D721Med (cell line): ENCODE measurements at regions not wholly inside any gene's neighbourhood (a gene's known extent, or its start where the extent isn't known, plus 50 kb on each side); places are given as distances from the start of the nearest gene placed in this dataset.

Experiments used
- DNase-seq: peaks from one replicate; pipeline ENCODE4 v3.0.0; 2011; ENCODE audit warnings: low spot score; ENCODE audit not compliant: insufficient read length
- FAIRE-seq: peaks from 2 replicates; lab custom pipeline; 2011; peaks lifted over from hg19 to GRCh38; lab: Jason Lieb, UNC
- CTCF ChIP-seq: IDR thresholded peaks from 2 replicates; pipeline ENCODE4 v1.5.1; 2012; ENCODE audit warnings: mild to moderate bottlenecking, control low read depth; ENCODE audit not compliant: insufficient read depth; ENCODE audit errors: missing control alignments

- no peak for TF ChIP-seq CTCF
- FAIRE-seq (no peak), DNase-seq (no peak)
Observed at GRCh38 chr13:68293631-68294030, 1063.5 kb upstream of the PCDH9 start.

- DNase-seq, result no peak
- no peak for FAIRE-seq
- TF ChIP-seq CTCF, result no peak
Observed at GRCh38 chr13:68292601-68293000, 1062.5 kb upstream of the PCDH9 start.

- DNase-seq (no peak), FAIRE-seq (no peak)
- TF ChIP-seq CTCF, result no peak
Observed at GRCh38 chr13:68291595-68291994, 1061.5 kb upstream of the PCDH9 start.

- no peak for FAIRE-seq
- no peak for TF ChIP-seq CTCF
- DNase-seq, result no peak
Observed at GRCh38 chr13:68275758-68276157, 1045.6 kb upstream of the PCDH9 start.

GRCh38 chr13:68272652-68273051, 1042.5 kb upstream of the PCDH9 start:
- no peak for TF ChIP-seq CTCF
- DNase-seq (no peak), FAIRE-seq (no peak)

GRCh38 chr13:68264692-68265091, 1034.6 kb upstream of the PCDH9 start:
- no peak for DNase-seq
- TF ChIP-seq CTCF, result no peak
- FAIRE-seq, result no peak

- FAIRE-seq, result no peak
- TF ChIP-seq CTCF, result no peak
- no peak for DNase-seq
Observed at GRCh38 chr13:68261105-68261504, 1031.0 kb upstream of the PCDH9 start.
